Stimulated activated CD4-positive, alpha-beta T cell treated with anti-CD3 and anti-CD28 coated beads, TNF-alpha, amount 100 ng/mL, for 4 hours (primary cell): ENCODE measurements at regions not wholly inside any gene's neighbourhood (a gene's known extent, or its start where the extent isn't known, plus 50 kb on each side); places are given as distances from the start of the nearest gene placed in this dataset.
"Not testable (repeated sequence)": the region's sequence is repeated elsewhere in the genome, so short reads cannot be mapped to it uniquely, and the experiment has no call there.

Experiments used
- DNase-seq, 3 experiments: peaks; one replicate each; pipeline ENCODE4 v3.0.0-alpha.2; 2020; ENCODE audit warnings: low read depth in 3 of 3

DNA sequence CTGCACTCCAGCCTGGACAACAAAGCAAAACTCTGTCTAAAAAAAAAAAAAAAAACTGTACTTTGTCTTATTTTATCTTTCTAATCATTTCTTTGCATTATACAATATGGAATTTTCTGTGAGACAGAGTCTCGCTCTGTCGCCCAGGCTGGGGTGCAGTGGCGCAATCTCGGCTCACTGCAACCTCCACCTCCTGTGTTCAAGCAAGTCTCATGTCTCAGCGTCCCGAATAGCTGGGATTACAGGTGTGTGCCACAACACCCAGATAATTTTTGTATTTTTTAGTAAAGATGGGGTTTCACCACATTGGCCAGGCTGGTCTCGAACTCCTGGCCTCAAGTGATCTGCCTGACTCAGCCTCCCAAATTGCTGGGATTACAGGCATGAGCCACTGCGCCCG, 90.0 kb downstream of the MRPL14 start:
- not testable (repeated sequence) for DNase-seq

DNA sequence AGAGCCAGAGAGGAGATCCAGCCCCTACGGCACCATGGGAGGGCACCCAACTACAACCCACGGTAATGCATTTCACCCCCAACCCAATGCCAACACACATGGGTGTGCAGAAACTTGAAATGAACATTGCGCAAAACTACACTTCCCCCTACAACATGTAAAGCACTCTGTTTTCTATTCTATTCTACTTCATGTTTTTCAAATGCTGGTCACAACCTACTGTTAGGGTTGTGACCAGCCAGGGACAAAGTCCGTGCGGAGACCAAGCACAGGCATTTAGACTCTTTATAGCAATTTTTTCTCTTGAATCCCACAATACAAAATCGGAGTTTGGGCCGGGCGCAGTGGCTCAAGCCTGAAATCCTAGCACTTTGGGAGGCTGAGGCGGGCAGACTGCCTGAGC, 90.6 kb downstream of the MRPL14 start:
- DNase-seq, result no peak

DNA sequence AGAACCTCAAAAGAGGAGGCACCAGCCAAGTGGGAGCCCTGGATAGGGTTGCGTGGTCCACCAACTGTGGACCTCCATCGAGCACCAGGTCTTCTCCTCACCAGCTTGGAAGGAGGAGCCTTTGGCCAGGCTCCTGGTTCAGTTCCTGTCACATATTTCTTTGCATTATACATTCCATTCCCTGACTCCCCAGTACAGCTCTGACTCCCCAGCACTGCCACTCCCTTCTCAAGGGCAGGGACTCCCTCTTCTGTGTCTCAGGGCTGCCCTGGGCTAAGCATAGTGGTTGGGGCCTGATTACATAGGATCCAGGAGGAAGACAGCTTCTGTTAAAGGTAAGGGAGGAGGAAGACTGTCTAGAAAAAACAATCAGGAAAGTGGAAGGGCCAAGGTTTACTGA, 91.1 kb downstream of the MRPL14 start:
- DNase-seq, result no peak

DNA sequence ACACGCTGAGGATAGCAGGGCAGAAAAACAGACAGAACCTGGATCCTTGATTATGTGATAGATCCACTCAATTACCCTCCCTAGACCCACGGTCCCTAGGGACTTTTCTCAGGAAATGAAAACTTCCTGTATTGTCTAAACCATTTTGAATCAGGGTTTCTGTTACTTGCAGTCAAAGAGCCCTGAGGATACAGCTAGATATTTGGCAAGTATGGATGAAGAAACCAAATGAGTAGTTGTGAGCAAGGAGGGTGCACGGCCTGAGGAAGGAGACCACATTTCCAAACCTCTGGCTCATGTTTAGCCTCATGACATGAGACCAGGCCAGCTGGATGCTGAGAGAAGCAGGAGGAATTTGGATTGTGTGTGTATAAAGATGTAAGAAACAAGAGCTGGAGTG, 91.6 kb downstream of the MRPL14 start:
- no peak for DNase-seq

DNA sequence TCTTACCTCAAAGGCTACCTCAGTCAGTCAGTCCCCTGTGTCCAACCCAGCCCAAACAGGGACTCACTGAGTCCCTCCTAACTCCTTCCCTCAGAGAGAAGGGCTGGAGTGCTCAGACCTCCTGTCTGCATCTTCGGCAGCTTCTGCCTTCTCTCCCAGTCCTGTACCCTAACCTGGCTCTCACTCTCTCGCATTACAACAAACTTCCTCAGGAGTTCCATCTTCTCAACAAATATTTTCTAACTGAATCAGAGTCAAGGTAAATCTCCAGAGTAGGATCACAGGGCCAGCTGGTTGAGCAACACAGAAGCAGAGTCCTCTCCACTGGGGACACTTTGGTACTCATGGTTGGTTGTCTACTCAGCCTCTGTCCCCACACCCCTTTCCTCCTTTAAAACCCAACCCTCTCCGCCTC, 92.3 kb downstream of the MRPL14 start:
- DNase-seq, result no peak

DNA sequence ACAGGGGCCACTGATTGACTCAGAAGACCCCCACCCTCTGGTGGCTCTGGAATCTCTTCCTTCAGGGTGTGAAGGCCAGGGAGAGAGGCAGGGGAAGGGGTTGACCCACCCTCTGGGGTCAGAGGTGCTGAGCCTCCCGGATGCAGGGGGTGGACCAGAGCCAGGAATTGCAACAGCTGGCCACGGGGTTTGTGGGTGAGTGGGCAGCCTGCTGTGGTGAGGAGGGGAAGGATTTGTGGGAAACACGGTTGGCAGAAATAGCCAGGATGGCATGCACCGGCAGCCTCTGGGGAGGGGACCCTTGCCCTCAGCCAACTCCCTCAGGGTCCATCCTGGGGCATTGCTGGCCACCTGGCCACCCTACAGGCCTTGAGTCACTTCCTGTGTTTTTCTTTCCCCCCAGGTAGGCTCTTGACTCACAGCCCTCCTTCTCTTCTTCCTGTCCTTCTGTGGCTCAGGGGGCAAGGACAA, 92.8 kb downstream of the MRPL14 start:
- no peak for DNase-seq

DNA sequence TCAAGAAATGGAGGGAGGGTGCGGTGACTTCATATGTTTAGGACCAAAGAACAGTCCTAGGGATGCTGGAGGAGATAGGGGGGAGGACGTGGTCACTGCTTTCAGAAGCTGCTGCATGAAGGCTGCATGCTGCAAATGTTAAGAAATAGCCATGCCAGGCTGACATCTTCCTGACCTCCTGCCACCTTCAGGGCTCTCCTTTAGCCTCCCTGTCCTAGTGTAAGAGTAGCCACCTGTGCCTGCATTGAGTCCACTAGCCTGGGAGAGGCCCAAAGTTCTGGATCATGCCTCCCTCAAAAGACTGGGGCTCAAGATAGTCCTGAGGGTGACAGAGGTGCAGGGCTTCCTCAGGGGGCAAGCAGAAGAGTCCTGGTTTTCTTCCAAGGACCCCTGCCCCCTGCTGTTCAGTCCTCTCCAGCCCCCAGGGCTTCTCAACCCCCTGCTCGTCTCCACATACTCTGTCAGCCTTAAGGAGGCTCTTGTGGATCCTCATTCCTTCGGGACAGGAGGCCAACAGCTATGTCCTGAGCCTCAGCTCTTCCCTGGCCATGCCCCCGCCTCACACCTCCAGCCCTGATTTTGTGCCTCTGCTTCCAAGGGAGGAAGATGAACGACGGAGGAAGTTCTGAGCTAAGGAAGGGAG, 96.3 kb downstream of the MRPL14 start:
- no peak for DNase-seq

DNA sequence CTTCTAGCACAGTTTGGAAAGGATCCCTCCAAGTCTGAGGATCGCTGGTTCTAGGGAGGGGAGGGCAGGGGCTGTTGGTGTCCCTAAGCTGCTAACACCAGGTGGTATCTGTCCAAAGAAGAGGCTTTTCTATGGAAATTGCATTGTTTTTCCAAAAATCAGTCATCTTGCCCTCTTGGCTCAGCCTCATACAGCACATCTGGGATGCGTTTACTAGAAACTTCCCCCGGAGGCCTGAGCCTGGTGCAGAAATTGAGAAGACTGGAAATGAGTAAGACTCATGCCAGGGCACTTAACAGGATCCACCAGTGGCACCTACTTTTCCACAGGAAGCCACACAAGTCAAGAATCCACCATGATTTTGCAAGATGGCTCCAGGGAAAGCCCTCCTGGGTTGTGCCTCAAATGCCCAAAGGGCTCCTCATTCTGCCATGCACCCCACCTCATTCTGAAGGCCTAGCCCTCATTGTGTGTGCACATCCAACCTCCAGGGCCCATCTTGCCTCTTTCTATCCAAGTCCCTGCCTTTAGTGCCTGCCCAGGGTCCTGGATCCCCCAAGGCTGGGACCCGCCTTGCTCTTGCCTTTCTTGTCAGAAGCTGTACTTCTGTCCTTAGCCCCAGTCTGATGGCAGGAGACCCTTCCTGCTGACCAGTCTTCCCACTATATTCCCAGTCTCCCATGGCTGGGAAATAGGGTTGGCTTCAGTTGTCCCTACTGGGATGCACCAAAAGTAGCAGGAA, 97.6 kb downstream of the MRPL14 start:
- no peak for DNase-seq

DNA sequence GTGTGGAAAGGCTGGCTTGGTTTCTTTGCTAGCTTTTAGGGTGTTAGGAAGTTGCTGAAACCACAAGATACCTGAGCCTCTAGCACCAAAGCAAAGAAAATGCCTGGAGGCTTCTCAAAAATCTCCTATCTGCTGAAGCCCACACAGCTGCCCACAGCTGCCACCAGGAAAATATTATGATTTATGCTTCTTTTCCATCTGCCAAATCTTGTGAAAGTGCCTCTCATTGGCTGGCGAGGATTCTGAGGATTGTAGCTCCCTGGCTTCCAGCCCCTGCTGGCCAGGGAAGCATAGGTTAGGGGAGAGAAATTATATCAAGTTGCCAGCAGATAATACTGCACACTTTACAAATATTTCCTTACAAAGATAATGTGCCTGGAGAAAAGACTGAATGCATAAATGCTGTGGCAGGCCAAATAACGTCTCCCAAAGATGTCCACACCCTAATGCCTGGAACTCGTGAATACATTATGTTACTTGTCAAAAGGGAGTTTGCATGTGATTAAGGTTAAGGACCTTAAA, 98.4 kb downstream of the MRPL14 start:
- no peak for DNase-seq

DNA sequence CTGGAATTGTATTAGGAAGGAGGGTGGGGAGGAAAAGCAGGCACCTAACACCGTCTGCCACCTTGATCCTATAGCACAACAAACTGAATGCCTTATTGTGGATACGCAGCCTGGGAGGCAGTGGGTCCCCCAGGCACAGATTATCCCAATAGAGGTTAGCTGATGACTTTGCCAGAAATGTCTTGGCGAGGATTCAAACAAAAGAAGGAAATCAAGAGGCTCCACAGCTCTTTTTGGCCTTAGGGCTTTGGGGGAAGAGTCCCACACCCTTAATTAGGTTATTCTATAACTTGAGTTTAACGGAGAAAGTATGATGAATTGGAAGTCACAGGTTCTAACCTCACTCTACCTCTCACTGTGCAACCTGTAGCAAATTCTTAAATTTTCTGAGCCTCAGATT, 102.0 kb downstream of the MRPL14 start:
- no peak for DNase-seq

DNA sequence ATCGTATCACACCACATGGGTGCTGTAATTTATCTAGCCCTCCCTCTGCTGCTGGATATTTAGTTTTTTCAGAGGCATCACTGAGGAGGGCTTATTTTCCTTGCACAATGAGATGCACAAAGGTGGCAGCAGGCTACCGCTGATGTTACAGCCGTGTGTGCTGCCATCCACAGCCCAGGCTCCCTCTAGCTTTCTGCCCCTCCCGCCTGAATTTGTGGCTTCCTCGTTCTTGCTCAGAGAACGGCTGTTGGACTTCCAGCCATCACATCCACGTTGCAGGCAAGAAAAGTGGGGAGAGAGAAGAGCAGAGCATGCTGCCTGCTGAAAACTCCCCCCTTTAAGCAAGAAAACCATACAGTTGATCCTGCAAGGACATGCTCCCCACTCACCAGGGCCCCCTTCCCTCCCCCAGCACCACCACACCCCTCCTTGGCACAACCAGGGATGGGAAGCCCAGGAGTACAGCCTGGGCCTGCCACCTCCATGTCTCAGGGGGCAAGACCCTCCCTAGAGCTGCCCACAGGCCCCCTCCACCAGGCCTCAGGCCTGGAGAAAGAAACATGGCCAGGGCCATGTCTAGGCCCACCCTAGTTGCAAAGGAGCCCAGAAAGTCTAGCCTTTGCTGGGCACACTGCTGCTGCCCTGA, 102.6 kb downstream of the MRPL14 start:
- DNase-seq, result no peak

DNA sequence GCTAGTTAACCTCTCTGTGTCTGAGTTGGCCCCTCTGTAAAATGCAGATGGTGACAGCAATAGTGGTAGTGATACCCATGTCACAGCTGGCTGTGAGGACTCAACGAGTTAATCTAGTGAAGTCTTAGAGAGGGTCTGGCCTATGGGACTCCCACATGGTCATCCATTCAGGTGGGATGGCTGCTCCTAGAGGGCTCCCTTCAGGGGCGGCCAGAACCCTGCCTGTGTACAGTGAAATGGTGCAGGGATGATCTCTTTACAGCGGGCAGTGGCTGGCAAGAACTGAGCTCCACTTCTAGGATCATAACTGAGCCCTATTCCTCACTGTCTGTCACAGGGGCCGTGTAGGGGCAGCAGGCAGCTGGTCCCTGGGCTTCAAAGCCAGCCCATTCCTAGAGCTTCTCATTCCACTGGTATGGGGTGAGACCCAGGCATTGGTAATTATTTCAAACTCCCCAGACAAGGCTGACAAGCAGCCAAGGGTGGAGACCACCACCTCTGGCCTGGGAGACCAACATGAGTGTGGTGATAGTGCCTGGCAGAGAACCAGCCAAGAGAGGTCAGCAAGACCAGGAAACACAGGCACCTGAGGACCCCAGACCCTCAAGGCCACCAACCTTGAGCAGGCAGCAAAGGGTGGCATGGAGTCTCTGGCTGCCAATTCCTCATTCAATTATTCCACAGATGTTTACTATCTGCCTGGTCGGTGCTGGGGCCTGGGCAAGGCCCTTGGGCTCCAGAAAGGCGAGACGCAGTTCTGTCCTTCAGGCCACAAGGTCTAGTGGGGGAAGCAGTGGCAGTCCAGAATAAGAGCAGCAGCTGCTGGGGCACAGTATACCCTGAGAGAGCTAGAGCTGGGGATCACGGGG, 103.4 kb downstream of the MRPL14 start:
- DNase-seq, result no peak

DNA sequence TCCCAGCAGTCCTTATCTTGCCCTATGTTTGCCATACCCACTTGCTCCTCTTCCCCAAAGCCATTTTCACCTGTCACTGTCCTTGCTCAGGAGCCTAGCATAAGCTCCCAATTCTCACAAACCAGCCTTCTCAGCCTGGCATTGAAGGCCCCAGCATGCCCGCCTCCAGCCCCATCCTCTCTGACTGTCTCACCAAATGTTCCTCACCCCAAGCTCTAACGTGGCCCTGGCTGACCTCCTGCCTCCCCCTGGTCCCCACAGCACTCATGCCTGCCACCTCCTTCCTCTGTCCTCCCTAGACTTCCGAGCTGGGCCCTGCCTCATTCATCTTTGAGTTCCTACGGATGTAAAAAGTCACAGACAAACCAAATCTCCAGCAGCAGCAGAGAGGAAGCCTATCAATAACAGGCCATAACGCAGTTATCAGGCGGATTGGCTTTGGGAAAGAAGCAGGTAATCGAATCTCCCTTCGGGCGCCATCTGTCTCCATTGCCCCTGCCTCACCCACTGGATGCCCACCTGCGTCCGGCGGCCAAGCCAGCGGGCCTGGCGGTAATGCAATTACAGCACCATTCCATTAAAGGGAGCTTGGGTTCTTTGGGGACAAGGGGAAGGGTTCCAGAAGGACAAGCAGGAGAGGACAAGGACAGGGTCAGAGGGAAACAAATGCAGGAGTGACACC, 104.4 kb downstream of the MRPL14 start:
- DNase-seq, result no peak

DNA sequence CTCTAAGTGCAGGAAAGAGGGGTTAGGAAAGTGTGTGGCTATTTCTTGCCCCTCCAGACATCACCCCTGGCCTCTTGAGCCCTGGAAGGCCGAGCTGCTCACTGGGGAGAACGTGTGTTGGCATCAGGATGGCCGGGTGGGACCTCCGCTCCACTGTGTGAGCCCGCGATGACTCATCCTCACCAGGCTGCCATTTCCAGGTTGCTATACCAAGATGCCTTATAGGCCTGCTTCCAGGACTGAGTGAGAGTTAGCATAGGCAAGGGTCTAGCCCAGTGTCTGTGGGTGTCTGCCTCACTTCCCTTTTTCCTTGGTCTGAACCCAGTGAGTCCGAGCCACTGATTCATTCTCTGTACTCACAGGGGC, 105.0 kb downstream of the MRPL14 start:
- no peak for DNase-seq

DNA sequence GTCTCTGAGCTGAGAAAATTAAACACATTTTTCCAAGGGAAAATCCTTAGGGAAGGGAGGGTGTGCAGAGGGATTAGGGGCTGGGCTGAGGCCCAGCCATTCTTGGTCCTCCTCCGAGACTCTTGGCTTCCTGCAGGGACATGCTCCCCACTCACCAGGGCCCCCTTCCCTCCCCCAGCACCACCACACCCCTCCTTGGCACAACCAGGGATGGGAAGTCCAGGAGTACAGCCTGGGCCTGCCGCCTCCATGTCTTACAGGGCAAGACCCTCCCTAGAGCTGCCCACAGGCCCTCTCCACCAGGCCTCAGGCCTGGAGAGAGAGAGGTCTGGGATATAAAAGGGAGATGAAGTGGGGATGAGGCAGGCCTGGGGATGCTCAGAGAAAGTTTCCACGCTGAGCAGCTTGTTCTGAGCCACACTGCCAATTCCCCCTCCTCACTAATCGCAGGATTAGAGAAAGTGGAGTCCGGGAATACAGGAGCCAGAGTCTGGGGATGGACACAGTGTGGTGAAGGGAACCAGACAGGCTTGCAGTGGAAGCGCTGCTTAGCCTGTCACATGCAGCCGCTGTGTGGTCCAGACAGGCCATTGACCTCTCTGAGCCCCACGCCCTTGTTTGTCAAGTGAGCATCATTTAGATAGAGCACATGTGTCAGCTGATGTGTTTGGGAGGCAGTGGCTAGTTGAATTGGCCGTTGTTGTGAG, 105.5 kb downstream of the MRPL14 start:
- DNase-seq, result no peak

DNA sequence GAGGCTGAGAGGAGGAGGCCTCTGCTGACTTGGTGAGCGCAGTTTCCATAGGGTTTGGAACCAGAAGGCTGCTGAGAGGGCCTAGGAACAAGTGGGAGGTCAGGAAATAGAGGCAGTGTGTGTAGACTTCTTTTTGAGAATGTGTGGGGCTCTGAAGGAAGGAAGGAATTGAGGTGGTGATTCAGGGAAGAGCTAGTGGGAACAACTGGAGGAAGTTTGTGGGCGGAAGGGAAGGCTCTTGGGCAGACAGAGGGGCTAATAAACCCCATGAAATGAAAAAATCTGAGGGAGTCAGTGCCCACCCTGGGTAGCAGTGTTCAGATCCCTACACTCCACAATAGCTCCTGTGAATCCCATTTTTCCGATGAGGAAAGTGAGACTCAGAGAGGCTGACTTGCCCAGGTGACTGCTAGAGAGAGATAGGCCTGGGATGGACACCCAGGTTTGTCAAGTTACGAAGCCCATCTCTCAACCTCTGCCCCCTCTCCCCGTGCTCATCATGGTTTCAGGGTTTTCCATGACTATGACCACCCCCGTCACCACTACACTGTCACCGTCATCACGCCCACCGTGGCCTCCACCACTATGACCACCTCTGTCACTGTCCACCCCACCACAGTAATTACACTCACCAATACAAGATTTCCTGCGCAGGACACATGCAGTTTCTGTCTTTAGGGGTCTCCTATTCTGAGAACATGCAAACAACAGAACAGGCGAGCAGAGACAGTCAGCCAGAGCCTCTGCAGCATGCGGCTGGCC, 106.4 kb downstream of the MRPL14 start:
- DNase-seq, result no peak

DNA sequence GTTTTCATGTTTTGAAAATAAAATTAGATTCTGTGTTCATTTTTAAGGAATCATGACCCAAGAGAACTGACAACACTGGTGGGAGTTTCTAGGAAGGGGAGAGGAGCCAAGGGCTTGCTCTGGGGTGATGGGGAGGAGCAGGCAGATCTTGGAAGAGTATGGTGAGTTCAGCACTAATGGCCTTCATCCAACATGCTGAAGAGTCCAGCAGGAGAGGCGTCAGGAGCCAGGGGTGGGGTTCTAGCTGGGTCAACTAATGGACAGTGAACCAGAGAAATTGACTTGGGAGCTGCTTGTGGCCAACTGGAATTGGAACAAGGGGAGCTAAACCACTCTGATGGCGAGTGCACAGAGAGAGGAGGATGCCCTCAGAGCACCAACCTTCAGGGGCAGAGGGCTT, 107.1 kb downstream of the MRPL14 start:
- DNase-seq, result no peak

DNA sequence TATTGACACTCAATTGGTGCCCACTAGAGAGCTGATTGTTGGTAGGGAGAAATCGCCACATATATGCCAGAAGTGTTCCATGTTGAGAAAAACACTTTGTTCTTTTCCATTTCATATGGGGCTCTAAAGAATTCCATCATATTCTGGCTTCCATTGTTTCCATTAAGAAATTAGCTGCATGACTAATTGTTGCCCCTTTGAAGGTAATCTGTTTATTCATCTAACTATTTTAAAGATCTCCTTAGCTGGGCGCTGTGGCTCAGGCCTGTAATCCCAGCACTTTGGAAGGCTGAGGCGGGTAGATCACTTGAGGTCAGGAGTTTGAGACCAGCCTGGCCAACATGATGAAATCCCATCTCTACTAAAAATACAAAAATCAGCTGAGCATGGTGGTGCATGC, 109.9 kb downstream of the MRPL14 start:
- not testable (repeated sequence) for DNase-seq

DNA sequence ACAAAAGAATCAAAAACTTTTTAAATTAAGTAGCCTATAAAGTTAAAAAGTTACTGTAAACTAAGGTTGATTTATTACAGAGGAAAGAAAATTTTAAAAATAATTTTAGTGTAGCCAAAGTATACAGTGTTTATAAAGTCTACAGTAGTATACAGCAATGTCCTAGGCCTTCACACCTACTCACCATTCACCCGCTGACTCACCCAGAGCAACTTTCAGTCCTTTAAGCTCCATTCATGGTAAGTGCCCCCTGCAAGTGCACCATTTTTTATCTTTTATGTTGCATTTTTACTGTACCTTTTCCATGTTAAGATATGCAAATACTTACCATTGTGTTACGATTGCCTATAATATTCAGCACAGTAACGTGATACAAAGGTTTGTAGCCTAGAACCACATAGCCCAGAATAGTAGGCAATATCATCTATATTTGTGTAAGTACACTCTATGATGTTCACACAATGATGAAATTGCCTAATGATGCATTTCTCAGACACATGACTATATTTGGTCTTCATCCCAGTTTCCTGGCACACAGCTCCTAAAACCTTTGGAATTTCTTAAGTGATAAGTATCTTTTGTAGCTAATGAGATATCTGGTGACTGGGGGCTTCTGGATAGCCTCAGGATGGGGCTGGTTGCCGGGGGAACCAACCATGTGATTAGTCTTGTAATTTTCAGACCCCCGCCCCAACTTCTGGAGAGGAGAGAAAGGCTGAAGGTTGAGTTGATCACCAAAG, 111.0 kb downstream of the MRPL14 start:
- no peak for DNase-seq
